Vagina (tissue), 2 donors: ENCODE measurements at regions not wholly inside any gene's neighbourhood (a gene's known extent, or its start where the extent isn't known, plus 50 kb on each side); places are given as distances from the start of the nearest gene placed in this dataset.

ENCODE experiments used
- CTCF ChIP-seq, 3 experiments: fragments of 450-650 bp in 2 of 3; fragments of 200-600 bp in 1 of 3; sonication (generic) in 1 of 3; IDR thresholded peaks; one replicate each; pipeline ENCODE4 v1.5.1; 2017 to 2019; ENCODE audit warnings: antibody characterized with exemption in 3 of 3, mild to moderate bottlenecking in 2 of 3, moderate library complexity in 2 of 3
- POLR2A ChIP-seq, 2 donors: fragments of 450-650 bp; IDR thresholded peaks; one replicate each; pipeline ENCODE4 v1.6.1; 2017; ENCODE audit warnings: antibody characterized with exemption in 2 of 2, mild to moderate bottlenecking in 2 of 2, moderate library complexity in 2 of 2

DNA sequence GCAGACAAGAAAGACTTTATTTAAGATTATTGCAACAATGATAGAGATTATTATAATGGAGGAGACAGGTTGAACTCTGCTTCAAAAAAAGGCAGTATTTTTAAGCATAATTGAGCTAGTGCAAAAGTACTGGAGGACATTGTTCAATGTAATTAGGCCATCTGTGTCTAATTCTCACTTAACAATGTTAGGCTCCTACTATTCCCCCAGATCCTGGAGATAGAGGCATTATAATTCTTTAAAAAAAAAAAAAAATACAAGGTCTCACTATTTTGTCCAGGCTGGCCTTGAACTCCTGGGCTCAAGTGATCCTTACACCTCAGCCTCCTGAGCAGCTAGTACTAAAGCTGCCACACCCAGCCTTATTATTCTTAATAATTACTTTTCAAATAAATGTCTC is 193.4 kb upstream of the NUDT12 start:
- no peak for TF ChIP-seq POLR2A (IDR thresholded peaks at IDR 0.05)
- TF ChIP-seq CTCF (IDR thresholded peaks at IDR 0.05) = no peak
